HEK293 (cell line): ENCODE measurements at regions not wholly inside any gene's neighbourhood (a gene's known extent, or its start where the extent isn't known, plus 50 kb on each side); places are given as distances from the start of the nearest gene placed in this dataset.

Experiments
- CTCF ChIA-PET: fragments of 350-600 bp; formaldehyde crosslinking; extraction: SDS; loops from one replicate; lab custom pipeline; 2021; ENCODE audit warnings: antibody characterized with exemption; lab: Yijun Ruan, JAX
- POLR2A ChIA-PET: fragments of 300-600 bp; formaldehyde crosslinking; extraction: SDS; loops from one replicate; lab custom pipeline; 2020; ENCODE audit warnings: antibody characterized with exemption, inconsistent platforms; lab: Yijun Ruan, JAX
- H3K27ac ChIP-seq: fragments of 200-500 bp; sonication (Bioruptor generic); 2 replicates; pipeline ENCODE4 v1.5.1; 2014; ENCODE audit warnings: low read depth, low read length, control low read depth, inconsistent platforms; ENCODE audit errors: extremely low read depth
- H3K36me3 ChIP-seq, 2 experiments: fragments of 200-500 bp in 1 of 2; sonication (Bioruptor generic) in 1 of 2; 1 replicate in 1 of 2; 2 replicates in 1 of 2; pipeline ENCODE4 v1.5.1; 2014 to 2017; ENCODE audit warnings: inconsistent platforms in 2 of 2, low read length in 2 of 2; ENCODE audit not compliant: control insufficient read depth in 2 of 2, insufficient read depth in 1 of 2
- H3K4me1 ChIP-seq: fragments of 200-500 bp; sonication (Bioruptor generic); 2 replicates; pipeline ENCODE4 v1.5.1; 2014; ENCODE audit warnings: mild to moderate bottlenecking, low read length, inconsistent platforms; ENCODE audit not compliant: control insufficient read depth, insufficient read depth
- H3K4me3 ChIP-seq: 2 replicates; pipeline ENCODE4 v1.5.1; 2011; ENCODE audit warnings: low read depth, mild to moderate bottlenecking, control low read depth, low read length, moderate library complexity
- H3K9me3 ChIP-seq: fragments of 200-500 bp; sonication (Bioruptor generic); 2 replicates; pipeline ENCODE4 v1.5.1; 2014; ENCODE audit warnings: low read depth, low read length, inconsistent platforms; ENCODE audit not compliant: control insufficient read depth, insufficient read depth
- ATF2 ChIP-seq: fragments of 450-650 bp; formaldehyde crosslinking; IDR thresholded peaks from 2 replicates; pipeline ENCODE4 v1.5.1; 2016; ENCODE audit warnings: missing biosample characterization, missing genetic modification characterization, low read depth
- BCL11A ChIP-seq: fragments of 450-650 bp; formaldehyde crosslinking; IDR thresholded peaks from 2 replicates; pipeline ENCODE4 v1.5.1; 2016; ENCODE audit warnings: low read depth, missing biosample characterization, missing genetic modification characterization
- BCL6B ChIP-seq: fragments of 450-650 bp; formaldehyde crosslinking; IDR thresholded peaks from 2 replicates; pipeline ENCODE4 v1.5.1; 2017; ENCODE audit warnings: missing biosample characterization, missing genetic modification characterization
- FEZF1 ChIP-seq: fragments of 450-650 bp; formaldehyde crosslinking; IDR thresholded peaks from 2 replicates; pipeline ENCODE4 v1.5.1; 2016; ENCODE audit warnings: missing biosample characterization, missing genetic modification characterization
- HOXC10 ChIP-seq: sonication (generic); formaldehyde crosslinking; IDR thresholded peaks from 2 replicates; pipeline ENCODE4 v1.8.1; 2023; ENCODE audit warnings: mild to moderate bottlenecking, missing genetic modification reagents
- KLF16 ChIP-seq: fragments of 450-650 bp; formaldehyde crosslinking; IDR thresholded peaks from 2 replicates; pipeline ENCODE4 v1.5.1; 2017; ENCODE audit warnings: missing biosample characterization, missing genetic modification characterization
- MEIS1 ChIP-seq: sonication (generic); formaldehyde crosslinking; IDR thresholded peaks from 2 replicates; pipeline ENCODE4 v1.8.1; 2022; ENCODE audit warnings: missing genetic modification reagents, mild to moderate bottlenecking, borderline replicate concordance
- MYNN ChIP-seq: fragments of 450-650 bp; formaldehyde crosslinking; IDR thresholded peaks from 2 replicates; pipeline ENCODE4 v1.5.1; 2016; ENCODE audit warnings: missing biosample characterization, missing genetic modification characterization, borderline replicate concordance
- MZF1 ChIP-seq: fragments of 450-650 bp; formaldehyde crosslinking; IDR thresholded peaks from 2 replicates; pipeline ENCODE4 v1.5.1; 2017; ENCODE audit warnings: missing biosample characterization, missing genetic modification characterization, borderline replicate concordance
- ZBTB44 ChIP-seq: fragments of 450-650 bp; IDR thresholded peaks from 2 replicates; pipeline ENCODE4 v1.5.1; 2018; ENCODE audit warnings: missing biosample characterization, mild to moderate bottlenecking, missing genetic modification characterization
- ZNF140 ChIP-seq: fragments of 450-650 bp; formaldehyde crosslinking; IDR thresholded peaks from 2 replicates; pipeline ENCODE4 v1.5.1; 2016; ENCODE audit warnings: missing biosample characterization, missing genetic modification characterization
- ZNF266 ChIP-seq: fragments of 450-650 bp; formaldehyde crosslinking; IDR thresholded peaks from 2 replicates; pipeline ENCODE4 v1.5.1; 2016; ENCODE audit warnings: missing biosample characterization, missing genetic modification characterization, low read depth
- ZNF274 ChIP-seq, 2 experiments: fragments of 200-500 bp in 1 of 2; fragments of 450-650 bp in 1 of 2; sonication (Bioruptor generic) in 1 of 2; formaldehyde crosslinking in 1 of 2; IDR thresholded peaks; 2 replicates each; pipeline versions ENCODE4 v1.5.1 to v1.6.1; 2014 to 2016; ENCODE audit warnings: borderline replicate concordance in 1 of 2, inconsistent platforms in 1 of 2, low read length in 1 of 2, missing biosample characterization in 1 of 2, missing genetic modification characterization in 1 of 2
- ZNF362 ChIP-seq: fragments of 450-650 bp; formaldehyde crosslinking; IDR thresholded peaks from 2 replicates; pipeline ENCODE4 v1.5.1; 2016; ENCODE audit warnings: missing biosample characterization, missing genetic modification characterization
- ZNF473 ChIP-seq: fragments of 450-650 bp; formaldehyde crosslinking; IDR thresholded peaks from 2 replicates; pipeline ENCODE4 v1.5.1; 2017; ENCODE audit warnings: missing biosample characterization, missing genetic modification characterization
- ZNF510 ChIP-seq: fragments of 450-650 bp; formaldehyde crosslinking; IDR thresholded peaks from 2 replicates; pipeline ENCODE4 v1.5.1; 2018; ENCODE audit warnings: mild to moderate bottlenecking, missing genetic modification characterization, missing biosample characterization; ENCODE audit not compliant: insufficient replicate concordance
- ZNF521 ChIP-seq: fragments of 450-650 bp; formaldehyde crosslinking; IDR thresholded peaks from 2 replicates; pipeline ENCODE4 v1.5.1; 2017; ENCODE audit warnings: missing biosample characterization, mild to moderate bottlenecking, missing genetic modification characterization
- ZNF530 ChIP-seq: fragments of 450-650 bp; formaldehyde crosslinking; IDR thresholded peaks from 2 replicates; pipeline ENCODE4 v1.5.1; 2016; ENCODE audit warnings: low read depth, missing biosample characterization, missing genetic modification characterization
- ZNF560 ChIP-seq: fragments of 450-650 bp; formaldehyde crosslinking; IDR thresholded peaks from 2 replicates; pipeline ENCODE4 v1.5.1; 2017; ENCODE audit warnings: missing biosample characterization, missing genetic modification characterization, borderline replicate concordance
- ZNF561 ChIP-seq: fragments of 450-650 bp; IDR thresholded peaks from 2 replicates; pipeline ENCODE4 v1.5.1; 2018; ENCODE audit warnings: missing biosample characterization, missing genetic modification characterization, borderline replicate concordance
- TF ChIP-seq, protein P1 (sequence below): fragments of 450-650 bp; formaldehyde crosslinking; IDR thresholded peaks from 2 replicates; pipeline ENCODE4 v1.5.1; 2016; ENCODE audit warnings: missing biosample characterization, missing genetic modification characterization
- TF ChIP-seq, protein P2 (sequence below): fragments of 450-650 bp; formaldehyde crosslinking; IDR thresholded peaks from 2 replicates; pipeline ENCODE4 v1.5.1; 2016; ENCODE audit warnings: missing biosample characterization, missing genetic modification characterization

- no peak for TF ChIP-seq ZNF362 (tag by site-specific recombination)
- TF ChIP-seq KLF16 (tag by site-specific recombination), result no peak
- no peak for TF ChIP-seq ZNF473 (tag by site-specific recombination)
- TF ChIP-seq ZNF521 (tag by site-specific recombination), result no peak
- TF ChIP-seq ZNF274 (IDR thresholded peaks at IDR 0.05; ENCODE audit: low read length), result no peak
- TF ChIP-seq ZNF274 (tag by site-specific recombination; IDR thresholded peaks at IDR 0.05; ENCODE audit: borderline replicate concordance), result no peak
- TF ChIP-seq, protein P1, sequence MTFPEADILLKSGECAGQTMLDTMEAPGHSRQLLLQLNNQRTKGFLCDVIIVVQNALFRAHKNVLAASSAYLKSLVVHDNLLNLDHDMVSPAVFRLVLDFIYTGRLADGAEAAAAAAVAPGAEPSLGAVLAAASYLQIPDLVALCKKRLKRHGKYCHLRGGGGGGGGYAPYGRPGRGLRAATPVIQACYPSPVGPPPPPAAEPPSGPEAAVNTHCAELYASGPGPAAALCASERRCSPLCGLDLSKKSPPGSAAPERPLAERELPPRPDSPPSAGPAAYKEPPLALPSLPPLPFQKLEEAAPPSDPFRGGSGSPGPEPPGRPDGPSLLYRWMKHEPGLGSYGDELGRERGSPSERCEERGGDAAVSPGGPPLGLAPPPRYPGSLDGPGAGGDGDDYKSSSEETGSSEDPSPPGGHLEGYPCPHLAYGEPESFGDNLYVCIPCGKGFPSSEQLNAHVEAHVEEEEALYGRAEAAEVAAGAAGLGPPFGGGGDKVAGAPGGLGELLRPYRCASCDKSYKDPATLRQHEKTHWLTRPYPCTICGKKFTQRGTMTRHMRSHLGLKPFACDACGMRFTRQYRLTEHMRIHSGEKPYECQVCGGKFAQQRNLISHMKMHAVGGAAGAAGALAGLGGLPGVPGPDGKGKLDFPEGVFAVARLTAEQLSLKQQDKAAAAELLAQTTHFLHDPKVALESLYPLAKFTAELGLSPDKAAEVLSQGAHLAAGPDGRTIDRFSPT (tag by site-specific recombination), result no peak
- TF ChIP-seq MYNN (tag by site-specific recombination), result no peak
- TF ChIP-seq HOXC10 (CRISPR knock-in tag), result no peak
- no peak for TF ChIP-seq ZNF510 (tag by site-specific recombination)
- no peak for TF ChIP-seq BCL6B (tag by site-specific recombination)
- no peak for TF ChIP-seq MZF1
- no peak for TF ChIP-seq ZNF561
- TF ChIP-seq ZNF530 (tag by site-specific recombination), result no peak
- no peak for TF ChIP-seq BCL11A
- TF ChIP-seq FEZF1 (tag by site-specific recombination), result no peak
- TF ChIP-seq ZBTB44, result no peak
- no peak for TF ChIP-seq ZNF560 (tag by site-specific recombination)
- TF ChIP-seq ZNF140 (tag by site-specific recombination), result no peak
- CTCF ChIA-PET, result no interaction called here
- Histone ChIP-seq H3K36me3 (no peaks in the 10 kb centered on the region), H3K4me1 (no peaks in the 10 kb centered on the region), H3K9me3 (no peaks in the 10 kb centered on the region), H3K27ac (no peak overlapping the region), H3K4me3 (no peak overlapping the region)
- POLR2A ChIA-PET, result no interaction called here
These were observed 223.2 kb upstream of the FAT4 start for GRCh38 chr4:125091541-125091940.

GRCh38 chr4:125091101-125091500 is 223.7 kb upstream of the FAT4 start:
- Histone ChIP-seq H3K36me3 (no peaks in the 10 kb centered on the region), H3K4me3 (no peak overlapping the region), H3K9me3 (no peaks in the 10 kb centered on the region), H3K27ac (no peak overlapping the region), H3K4me1 (no peaks in the 10 kb centered on the region)
- ChIA-PET CTCF (interaction anchor here (0.7 kb wide), 2 partner anchors 256 to 344 kb away, joined by 4 read pairs; no protein-coding TSS in a partner anchor), POLR2A (no interaction called here)
- TF ChIP-seq ATF2, result no peak
- TF ChIP-seq, protein P2, sequence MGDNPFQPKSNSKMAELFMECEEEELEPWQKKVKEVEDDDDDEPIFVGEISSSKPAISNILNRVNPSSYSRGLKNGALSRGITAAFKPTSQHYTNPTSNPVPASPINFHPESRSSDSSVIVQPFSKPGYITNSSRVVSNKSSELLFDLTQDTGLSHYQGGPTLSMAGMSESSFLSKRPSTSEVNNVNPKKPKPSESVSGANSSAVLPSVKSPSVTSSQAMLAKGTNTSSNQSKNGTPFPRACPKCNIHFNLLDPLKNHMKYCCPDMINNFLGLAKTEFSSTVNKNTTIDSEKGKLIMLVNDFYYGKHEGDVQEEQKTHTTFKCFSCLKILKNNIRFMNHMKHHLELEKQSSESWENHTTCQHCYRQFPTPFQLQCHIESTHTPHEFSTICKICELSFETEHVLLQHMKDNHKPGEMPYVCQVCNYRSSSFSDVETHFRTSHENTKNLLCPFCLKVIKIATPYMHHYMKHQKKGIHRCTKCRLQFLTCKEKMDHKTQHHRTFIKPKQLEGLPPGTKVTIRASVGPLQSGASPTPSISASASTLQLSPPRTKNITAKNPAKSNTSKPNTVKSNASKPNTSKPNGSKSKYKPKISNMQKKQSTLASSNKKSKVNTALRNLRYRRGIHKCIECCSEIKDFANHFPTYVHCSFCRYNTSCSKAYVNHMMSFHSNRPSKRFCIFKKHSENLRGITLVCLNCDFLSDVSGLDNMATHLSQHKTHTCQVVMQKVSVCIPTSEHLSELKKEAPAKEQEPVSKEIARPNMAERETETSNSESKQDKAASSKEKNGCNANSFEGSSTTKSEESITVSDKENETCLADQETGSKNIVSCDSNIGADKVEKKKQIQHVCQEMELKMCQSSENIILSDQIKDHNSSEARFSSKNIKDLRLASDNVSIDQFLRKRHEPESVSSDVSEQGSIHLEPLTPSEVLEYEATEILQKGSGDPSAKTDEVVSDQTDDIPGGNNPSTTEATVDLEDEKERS (tag by site-specific recombination), result no peak
- no peak for TF ChIP-seq ZNF266 (tag by site-specific recombination)
- no peak for TF ChIP-seq MEIS1 (CRISPR knock-in tag)
